H1 (cell line): ENCODE measurements at regions not wholly inside any gene's neighbourhood (a gene's known extent, or its start where the extent isn't known, plus 50 kb on each side); places are given as distances from the start of the nearest gene placed in this dataset.

Experiments
- CTCF ChIA-PET: fragments of 300-600 bp; sonication (Branson Sonifier 250); formaldehyde crosslinking; loops from one replicate; lab custom pipeline; 2021; ENCODE audit not compliant: partially characterized antibody; lab: Charles Lee
- POLR2A ChIA-PET: fragments of 300-600 bp; sonication (Branson Sonifier 250); formaldehyde crosslinking; loops from one replicate; lab custom pipeline; 2021; ENCODE audit warnings: inconsistent platforms; ENCODE audit not compliant: partially characterized antibody; lab: Charles Lee
- DNase-seq, 2 experiments: peaks; one replicate each; pipeline versions ENCODE4 v3.0.0 to v3.0.0-alpha.2; 2010 to 2022; ENCODE audit warnings: low spot score in 2 of 2, low read depth in 1 of 2, mixed read lengths in 1 of 2
- FAIRE-seq: peaks from 2 replicates; lab custom pipeline; 2011; peaks lifted over from hg19 to GRCh38; lab: Jason Lieb, UNC
- H2AFZ ChIP-seq: 2 replicates; pipeline ENCODE4 v1.8.1; 2012; ENCODE audit warnings: low read length, inconsistent platforms
- H2AK5ac ChIP-seq: 2 replicates; pipeline ENCODE4 v1.6.1; 2013; ENCODE audit warnings: low read depth, low read length
- H2BK120ac ChIP-seq: replicated peaks from 2 replicates; pipeline ENCODE3; 2013; ENCODE audit warnings: low read depth, low read length, inconsistent platforms
- H2BK12ac ChIP-seq: 2 replicates; pipeline ENCODE4 v1.6.1; 2013; ENCODE audit warnings: low read depth, low read length
- H2BK15ac ChIP-seq: 2 replicates; pipeline ENCODE4 v1.6.1; 2013; ENCODE audit warnings: low read length
- H2BK20ac ChIP-seq: 2 replicates; pipeline ENCODE4 v1.6.1; 2013; ENCODE audit warnings: low read length
- H2BK5ac ChIP-seq: 2 replicates; pipeline ENCODE4 v1.6.1; 2013; ENCODE audit warnings: low read depth, low read length
- H3K14ac ChIP-seq: 2 replicates; pipeline ENCODE4 v1.6.1; 2013; ENCODE audit warnings: inconsistent platforms; ENCODE audit not compliant: insufficient read length
- H3K18ac ChIP-seq: 2 replicates; pipeline ENCODE4 v1.6.1; 2013; ENCODE audit warnings: low read length; ENCODE audit errors: extremely low read depth
- H3K23ac ChIP-seq: 2 replicates; pipeline ENCODE4 v1.6.1; 2013; ENCODE audit warnings: inconsistent platforms; ENCODE audit not compliant: insufficient read length
- H3K23me2 ChIP-seq: 2 replicates; pipeline ENCODE4 v1.6.1; 2013; ENCODE audit warnings: low read depth, low read length
- H3K27ac ChIP-seq: 2 replicates; pipeline ENCODE4 v1.6.1; 2011; ENCODE audit warnings: low read depth, low read length, inconsistent platforms
- H3K27me3 ChIP-seq, 4 experiments: replicated peaks in 1 of 4; 1 replicate in 1 of 4; 2 replicates in 3 of 4; pipeline versions ENCODE4 v1.6.1 to v1.8.1; 2011 to 2013; ENCODE audit warnings: low read length in 3 of 4, mild to moderate bottlenecking in 3 of 4, inconsistent platforms in 2 of 4, mixed read lengths in 2 of 4, moderate library complexity in 1 of 4; ENCODE audit not compliant: control insufficient read depth in 3 of 4, insufficient read depth in 3 of 4; ENCODE audit errors: extremely low read depth in 1 of 4
- H3K36me3 ChIP-seq, 4 experiments: 2 replicates each; pipeline versions ENCODE4 v1.6.1 to v1.8.1; 2011 to 2013; ENCODE audit warnings: mild to moderate bottlenecking in 4 of 4, low read length in 3 of 4, moderate library complexity in 2 of 4, control low read depth in 1 of 4, inconsistent platforms in 1 of 4; ENCODE audit not compliant: insufficient read depth in 4 of 4, control insufficient read depth in 2 of 4
- H3K4ac ChIP-seq: replicated peaks from 2 replicates; pipeline ENCODE3; 2013; ENCODE audit warnings: low read length, low read depth, mixed read lengths, inconsistent platforms; ENCODE audit not compliant: insufficient read length
- H3K4me1 ChIP-seq, 4 experiments: replicated peaks in 1 of 4; 1 replicate in 1 of 4; 2 replicates in 3 of 4; pipeline versions ENCODE4 v1.6.1 to v1.8.1; 2011 to 2013; ENCODE audit warnings: low read length in 3 of 4, inconsistent platforms in 2 of 4, mixed read lengths in 1 of 4; ENCODE audit not compliant: insufficient read depth in 4 of 4, control insufficient read depth in 3 of 4
- H3K4me2 ChIP-seq, 2 experiments: 2 replicates each; pipeline versions ENCODE4 v1.6.1 to v1.8.1; 2011 to 2013; ENCODE audit warnings: low read depth in 2 of 2, low read length in 2 of 2, control low read depth in 1 of 2, inconsistent platforms in 1 of 2, mild to moderate bottlenecking in 1 of 2; ENCODE audit not compliant: insufficient read depth in 1 of 2
- H3K4me3 ChIP-seq, 4 experiments: fragments of 200-600, 300-600 bp in 1 of 4; sonication (generic), shearing (Covaris generic), sonication (Bioruptor Twin) in 1 of 4; 2 replicates each; pipeline versions ENCODE4 v1.5.1 to v1.8.1; 2011 to 2016; ENCODE audit warnings: low read length in 4 of 4, low read depth in 3 of 4, control low read depth in 2 of 4, inconsistent platforms in 2 of 4, mild to moderate bottlenecking in 2 of 4, mixed read lengths in 1 of 4, moderate library complexity in 1 of 4; ENCODE audit not compliant: insufficient read depth in 2 of 4; ENCODE audit errors: extremely low read depth in 1 of 4
- H3K56ac ChIP-seq: replicated peaks from 2 replicates; pipeline ENCODE3; 2013; ENCODE audit warnings: low read depth, mild to moderate bottlenecking, mixed read lengths, low read length, inconsistent platforms; ENCODE audit not compliant: insufficient read length
- H3K79me1 ChIP-seq: 2 replicates; pipeline ENCODE4 v1.6.1; 2013; ENCODE audit warnings: low read depth, low read length, control low read depth
- H3K79me2 ChIP-seq, 2 experiments: 2 replicates each; pipeline versions ENCODE4 v1.6.1 to v1.8.1; 2012 to 2013; ENCODE audit warnings: low read length in 2 of 2, mild to moderate bottlenecking in 2 of 2, inconsistent platforms in 1 of 2; ENCODE audit not compliant: insufficient read depth in 2 of 2, control insufficient read depth in 1 of 2
- H3K9ac ChIP-seq, 4 experiments: replicated peaks in 1 of 4; 1 replicate in 1 of 4; 2 replicates in 3 of 4; pipeline versions ENCODE4 v1.6.1 to v1.8.1; 2011 to 2013; ENCODE audit warnings: low read depth in 3 of 4, low read length in 3 of 4, control low read depth in 2 of 4, mild to moderate bottlenecking in 2 of 4, moderate library complexity in 2 of 4, inconsistent platforms in 1 of 4; ENCODE audit errors: extremely low read depth in 1 of 4
- H3K9me3 ChIP-seq, 2 experiments: 2 replicates each; pipeline versions ENCODE4 v1.6.1 to v1.8.1; 2012 to 2013; ENCODE audit warnings: mild to moderate bottlenecking in 2 of 2, moderate library complexity in 2 of 2, control low read depth in 1 of 2, inconsistent platforms in 1 of 2, low read depth in 1 of 2, low read length in 1 of 2, mixed read lengths in 1 of 2; ENCODE audit not compliant: insufficient read depth in 2 of 2
- H4K20me1 ChIP-seq, 2 experiments: replicated peaks in 1 of 2; 2 replicates each; pipeline versions ENCODE3 to v1.8.1; 2011 to 2013; ENCODE audit warnings: inconsistent platforms in 2 of 2, low read length in 2 of 2, mild to moderate bottlenecking in 1 of 2; ENCODE audit not compliant: insufficient read depth in 2 of 2, control insufficient read depth in 1 of 2
- H4K5ac ChIP-seq: 2 replicates; pipeline ENCODE4 v1.6.1; 2013; ENCODE audit warnings: low read length, low read depth, mixed read lengths, inconsistent platforms; ENCODE audit not compliant: insufficient read length
- H4K8ac ChIP-seq: 2 replicates; pipeline ENCODE4 v1.8.0; 2013; ENCODE audit warnings: mild to moderate bottlenecking, moderate library complexity, low read length, inconsistent platforms; ENCODE audit not compliant: insufficient read depth; ENCODE audit errors: extremely low read depth
- H4K91ac ChIP-seq: replicated peaks from 2 replicates; pipeline ENCODE3; 2013; ENCODE audit warnings: low read length, mixed read lengths, inconsistent platforms; ENCODE audit not compliant: insufficient read length
- CBX5 ChIP-seq: fragments of 300-800, 300-1000 bp; sonication (generic); IDR thresholded peaks from 2 replicates; pipeline ENCODE4 v1.7.1; 2016; ENCODE audit warnings: antibody characterized with exemption, low read length, low read depth
- CBX8 ChIP-seq: fragments of 300-800, 300-1000 bp; sonication (generic); IDR thresholded peaks from 2 replicates; pipeline ENCODE4 v1.7.1; 2016; ENCODE audit warnings: low read depth, low read length, borderline replicate concordance
- EP300 ChIP-seq, 2 experiments: IDR thresholded peaks; 1 replicate in 1 of 2; 2 replicates in 1 of 2; pipeline ENCODE4 v1.6.1; 2011 to 2012; ENCODE audit warnings: low read depth in 2 of 2, low read length in 2 of 2, mild to moderate bottlenecking in 2 of 2, borderline replicate concordance in 1 of 2, inconsistent platforms in 1 of 2, moderate library complexity in 1 of 2
- GABPA ChIP-seq: IDR thresholded peaks from 2 replicates; pipeline ENCODE4 v1.6.1; 2011; ENCODE audit warnings: mild to moderate bottlenecking, low read length, moderate library complexity, borderline replicate concordance; ENCODE audit not compliant: insufficient read depth
- JUND ChIP-seq: IDR thresholded peaks from 2 replicates; pipeline ENCODE4 v1.6.1; 2011; ENCODE audit warnings: mild to moderate bottlenecking, improper control_type of control experiment, low read length
- NANOG ChIP-seq: IDR thresholded peaks from 2 replicates; pipeline ENCODE4 v1.6.1; 2011; ENCODE audit warnings: low read length, low read depth, mild to moderate bottlenecking, inconsistent platforms; ENCODE audit not compliant: insufficient read depth, poor library complexity, severe bottlenecking
- RAD21 ChIP-seq, 2 experiments: IDR thresholded peaks in 1 of 2; conservative IDR thresholded peaks in 1 of 2; 2 replicates each; pipeline ENCODE4 v1.6.1; 2011; ENCODE audit warnings: low read depth in 2 of 2, low read length in 2 of 2, improper control_type of control experiment in 1 of 2, inconsistent platforms in 1 of 2, mild to moderate bottlenecking in 1 of 2, moderate library complexity in 1 of 2
- RXRA ChIP-seq: IDR thresholded peaks from 2 replicates; pipeline ENCODE4 v1.6.1; 2011; ENCODE audit warnings: low read depth, mild to moderate bottlenecking, low read length, moderate library complexity; ENCODE audit not compliant: insufficient read depth
- SRF ChIP-seq: IDR thresholded peaks from 2 replicates; pipeline ENCODE4 v1.6.1; 2011; ENCODE audit warnings: mild to moderate bottlenecking, low read depth, low read length, moderate library complexity
- SUZ12 ChIP-seq: fragments of 200-600 bp; sonication (generic); IDR thresholded peaks from 2 replicates; pipeline ENCODE4 v1.6.1; 2012; ENCODE audit warnings: mild to moderate bottlenecking, inconsistent platforms, low read length, moderate library complexity, mixed read lengths
- TAF7 ChIP-seq: optimal IDR thresholded peaks from 2 replicates; pipeline ENCODE3; 2011; ENCODE audit warnings: low read depth, mild to moderate bottlenecking, inconsistent platforms, low read length, moderate library complexity, borderline replicate concordance
- TEAD4 ChIP-seq: IDR thresholded peaks from 2 replicates; pipeline ENCODE4 v1.6.1; 2012; ENCODE audit warnings: low read depth, low read length, inconsistent platforms, mixed read lengths
- WGBS, 2 experiments: shearing (Covaris generic) in 1 of 2; methylation state at CpG; one replicate each; pipeline versions ENCODE4 v1.1.6 to v1.1.7; 2013 to 2015; ENCODE audit warnings: low lambda C conversion rate in 2 of 2, mixed read lengths in 2 of 2, inconsistent platforms in 1 of 2, low coverage in 1 of 2, missing lambda C conversion rate in 1 of 2; ENCODE audit not compliant: insufficient replicate concordance in 2 of 2, insufficient coverage in 1 of 2, insufficient read length in 1 of 2; ENCODE audit errors: extremely low coverage in 1 of 2, missing lambda C conversion rate in 1 of 2; 5-methylcytosine and 5-hydroxymethylcytosine counted together

DNA sequence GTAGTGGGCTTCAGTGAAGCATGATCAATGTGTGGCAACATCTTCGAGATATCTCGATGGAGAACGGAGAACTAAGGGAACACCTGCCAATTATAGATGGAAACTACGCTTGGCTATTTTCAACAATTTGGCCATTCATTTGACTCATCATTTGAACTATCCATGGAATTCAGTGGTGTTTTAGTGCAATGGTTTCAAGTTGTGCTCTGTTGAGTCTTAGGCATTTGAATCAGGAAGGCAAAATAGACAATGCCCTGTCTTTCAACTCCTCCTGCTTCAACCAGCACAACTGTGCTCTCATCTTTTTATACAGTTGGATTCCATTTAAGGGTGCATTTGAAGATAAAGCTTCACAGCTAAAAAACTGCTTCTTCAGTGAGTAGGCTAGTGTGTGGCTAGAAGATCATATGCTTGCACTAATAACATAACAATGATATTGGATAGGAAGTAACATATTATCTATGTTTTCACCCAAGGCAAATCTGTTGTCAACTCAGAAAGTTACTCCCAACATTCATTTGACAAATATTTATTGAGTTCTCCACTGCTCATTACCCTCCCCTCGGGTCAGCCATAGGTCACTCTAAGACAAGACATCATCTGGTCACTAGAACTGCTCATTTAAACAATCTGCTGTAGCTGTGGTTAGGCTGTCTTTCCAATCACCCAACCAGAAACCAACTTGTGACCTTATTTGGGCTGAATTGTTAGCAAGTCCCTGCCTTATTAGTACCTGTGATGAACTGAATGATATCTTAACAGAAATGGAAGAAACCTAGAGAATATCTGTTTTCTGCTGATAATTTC, 314.1 kb upstream of the SP4 start:
- no peak overlapping the region for H3K14ac ChIP-seq
- no peak for TF ChIP-seq SUZ12
- TF ChIP-seq NANOG = no peak
- no peak for TF ChIP-seq JUND
- no peak for TF ChIP-seq RAD21 (IDR thresholded peaks at IDR 0.05 in 1 of 2, conservative IDR thresholded peaks at IDR 0.05 in 1 of 2; ENCODE audit: low read depth in 2 of 2, low read length in 2 of 2)
- no peak for TF ChIP-seq TAF7
- no peak for TF ChIP-seq SRF
- TF ChIP-seq CBX8 = no peak
- TF ChIP-seq EP300 (IDR thresholded peaks at IDR 0.05; ENCODE audit: borderline replicate concordance in 1 of 2, low read depth in 2 of 2, low read length in 2 of 2) = no peak
- TF ChIP-seq TEAD4 = no peak
- TF ChIP-seq RXRA = no peak
- no peak for TF ChIP-seq CBX5
- TF ChIP-seq GABPA = no peak

More for the DNA sequence above, 314.1 kb upstream of the SP4 start:
- Histone ChIP-seq H2BK20ac (no peak overlapping the region), H2BK5ac (no peak overlapping the region), H3K4me2 (no peak overlapping the region), H3K36me3 (no peaks in the 10 kb centered on the region), H2BK120ac (no peak overlapping the region), H3K79me1 (no peaks in the 10 kb centered on the region), H4K5ac (no peak overlapping the region), H3K23me2 (no peaks in the 10 kb centered on the region), H3K56ac (no peak overlapping the region), H3K9me3 (no peaks in the 10 kb centered on the region), H2BK15ac (no peak overlapping the region), H3K79me2 (no peaks in the 10 kb centered on the region), H3K27me3 (no peaks in the 10 kb centered on the region), H3K27ac (no peak overlapping the region), H4K8ac (no peak overlapping the region), H3K4me1 (no peaks in the 10 kb centered on the region), H3K23ac (no peak overlapping the region), H2AFZ (no peak overlapping the region), H2AK5ac (no peak overlapping the region), H3K4me3 (no peak overlapping the region), H3K4ac (no peak overlapping the region), H3K9ac (no peak overlapping the region), H2BK12ac (no peak overlapping the region), H3K18ac (no peak overlapping the region), H4K91ac (no peak overlapping the region), H4K20me1 (no peaks in the 10 kb centered on the region)
- POLR2A ChIA-PET = no interaction called here
- CTCF ChIA-PET = no interaction called here
- FAIRE-seq (no peak), DNase-seq (no peak)
- WGBS, 2 experiments = 94% methylated on average over 5 of the region's 5 CpGs; no CpG with 5 or more reads in 1 of the 2 experiments
